BLaER1 (cell line): ENCODE measurements at regions not wholly inside any gene's neighbourhood (a gene's known extent, or its start where the extent isn't known, plus 50 kb on each side); places are given as distances from the start of the nearest gene placed in this dataset.
"Not testable (repeated sequence)": the region's sequence is repeated elsewhere in the genome, so short reads cannot be mapped to it uniquely, and the experiment has no call there.

Source experiments
- H3K27ac ChIP-seq: shearing (Covaris generic); formaldehyde crosslinking; 2 replicates; pipeline ENCODE4 v1.8.1; 2022
- H3K27me3 ChIP-seq: shearing (Covaris generic); formaldehyde crosslinking; 2 replicates; pipeline ENCODE4 v1.8.1; 2022
- H3K36me3 ChIP-seq: shearing (Covaris generic); formaldehyde crosslinking; 2 replicates; pipeline ENCODE4 v1.8.1; 2022
- H3K4me1 ChIP-seq: shearing (Covaris generic); formaldehyde crosslinking; 2 replicates; pipeline ENCODE4 v1.8.1; 2022
- H3K4me2 ChIP-seq: shearing (Covaris generic); formaldehyde crosslinking; 2 replicates; pipeline ENCODE4 v1.8.1; 2022
- H3K4me3 ChIP-seq: shearing (Covaris generic); formaldehyde crosslinking; 2 replicates; pipeline ENCODE4 v1.8.1; 2022
- H3K9ac ChIP-seq: shearing (Covaris generic); formaldehyde crosslinking; 2 replicates; pipeline ENCODE4 v1.8.1; 2022
- H3K9me3 ChIP-seq: shearing (Covaris generic); formaldehyde crosslinking; 2 replicates; pipeline ENCODE4 v1.8.1; 2022
- H4K20me1 ChIP-seq: shearing (Covaris generic); formaldehyde crosslinking; 2 replicates; pipeline ENCODE4 v1.8.1; 2022
- Cebpa-rat ChIP-seq: shearing (Covaris generic); IDR thresholded peaks from 2 replicates; pipeline ENCODE4 v1.8.1; 2022

GRCh38 chr4:22573198-22573597 is 57.3 kb upstream of the ADGRA3 start:
- no peak overlapping the region for H3K4me3 ChIP-seq
- TF ChIP-seq Cebpa-rat = no peak
- no peaks in the 10 kb centered on the region for H4K20me1 ChIP-seq
- H3K4me1 ChIP-seq = no peaks in the 10 kb centered on the region
- H3K36me3 ChIP-seq = no peaks in the 10 kb centered on the region
- H3K9ac ChIP-seq = no peak overlapping the region
- H3K27me3 ChIP-seq = no peaks in the 10 kb centered on the region
- H3K27ac ChIP-seq = no peak overlapping the region
- H3K4me2 ChIP-seq = no peak overlapping the region
- H3K9me3 ChIP-seq = peaks cover 21% of the 10 kb centered on the region

DNA sequence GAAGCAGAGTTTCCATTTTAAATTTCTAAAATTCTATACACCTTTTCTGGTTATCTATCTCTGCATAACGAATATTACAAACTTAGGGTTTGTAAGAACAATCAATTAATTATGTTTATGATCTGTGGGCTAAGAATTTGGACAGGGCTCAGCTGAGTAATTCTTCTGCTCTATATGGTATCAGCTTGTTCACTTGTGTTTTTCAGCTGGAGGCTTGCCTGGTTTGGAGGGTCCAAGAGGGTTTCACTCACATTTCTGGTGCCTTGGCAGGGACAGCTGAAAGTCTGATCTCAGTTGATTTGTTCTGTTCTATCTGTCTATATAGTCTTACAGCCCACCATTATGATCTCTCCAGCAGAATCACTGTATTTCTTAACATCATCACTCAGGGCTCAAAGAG is 57.8 kb upstream of the ADGRA3 start:
- H3K36me3 ChIP-seq = no peaks in the 10 kb centered on the region
- no peak for TF ChIP-seq Cebpa-rat

GRCh38 chr4:22574424-22574823 is 58.6 kb upstream of the ADGRA3 start:
- Histone ChIP-seq H3K4me1 (no peaks in the 10 kb centered on the region), H4K20me1 (no peaks in the 10 kb centered on the region), H3K4me2 (no peak overlapping the region), H3K9me3 (peaks cover 21% of the 10 kb centered on the region), H3K27me3 (no peaks in the 10 kb centered on the region), H3K4me3 (no peak overlapping the region), H3K27ac (no peak overlapping the region), H3K36me3 (no peaks in the 10 kb centered on the region), H3K9ac (no peak overlapping the region)
- TF ChIP-seq Cebpa-rat = no peak

More for the DNA sequence above, 57.8 kb upstream of the ADGRA3 start:
- H3K9ac ChIP-seq = no peak overlapping the region
- no peaks in the 10 kb centered on the region for H4K20me1 ChIP-seq
- H3K9me3 ChIP-seq = peaks cover 21% of the 10 kb centered on the region
- H3K27me3 ChIP-seq = no peaks in the 10 kb centered on the region
- no peak overlapping the region for H3K27ac ChIP-seq
- no peak overlapping the region for H3K4me2 ChIP-seq
- no peaks in the 10 kb centered on the region for H3K4me1 ChIP-seq
- no peak overlapping the region for H3K4me3 ChIP-seq

DNA sequence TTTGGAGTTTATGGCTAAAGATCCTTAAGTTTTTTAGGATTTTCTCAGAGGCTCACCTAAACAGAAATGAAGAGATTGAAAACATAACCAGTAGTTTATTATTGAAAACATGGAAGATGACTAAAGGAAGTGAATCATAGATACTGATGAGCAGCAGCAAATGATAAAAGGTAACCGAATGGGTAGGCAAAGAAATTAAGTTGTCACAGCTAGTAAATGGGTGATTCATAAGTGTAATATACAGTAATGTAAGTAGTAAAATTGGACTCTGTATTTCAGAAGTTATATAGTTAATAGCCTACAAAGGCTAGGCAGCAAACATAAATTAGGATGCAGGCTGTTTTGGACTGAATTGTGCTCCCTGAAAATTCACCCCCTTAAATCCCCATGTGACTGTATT is 59.0 kb upstream of the ADGRA3 start:
- TF ChIP-seq Cebpa-rat = no peak
- Histone ChIP-seq H3K4me3 (no peak overlapping the region), H3K4me1 (no peaks in the 10 kb centered on the region), H3K9ac (no peak overlapping the region), H3K9me3 (peaks cover 17% of the 10 kb centered on the region), H3K27ac (no peak overlapping the region), H3K36me3 (no peaks in the 10 kb centered on the region), H3K27me3 (no peaks in the 10 kb centered on the region), H3K4me2 (no peak overlapping the region), H4K20me1 (no peaks in the 10 kb centered on the region)

DNA sequence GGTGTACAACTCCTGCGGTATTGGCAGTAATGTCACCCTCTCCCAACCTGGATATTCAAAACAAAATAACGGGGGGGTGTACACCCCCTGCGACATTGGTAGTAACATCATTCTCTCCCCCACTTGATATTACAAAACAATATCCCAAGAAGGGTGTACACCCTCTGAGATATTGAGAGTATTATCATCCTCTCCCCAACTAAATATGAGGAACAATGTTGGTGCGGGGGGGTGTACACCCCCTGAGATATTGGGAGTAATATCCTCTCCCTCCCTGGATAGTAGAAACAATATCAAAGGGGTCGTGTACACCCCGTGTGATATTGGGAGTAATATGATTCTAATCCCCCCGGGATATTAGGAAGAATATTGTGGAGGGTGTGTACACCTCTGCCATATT is 71.4 kb upstream of the ADGRA3 start:
- Histone ChIP-seq H3K4me2 (no peak overlapping the region), H4K20me1 (no peaks in the 10 kb centered on the region), H3K9me3 (no peaks in the 10 kb centered on the region), H3K36me3 (no peaks in the 10 kb centered on the region), H3K9ac (no peak overlapping the region), H3K4me3 (no peak overlapping the region), H3K4me1 (no peaks in the 10 kb centered on the region), H3K27me3 (no peaks in the 10 kb centered on the region), H3K27ac (no peak overlapping the region)
- TF ChIP-seq Cebpa-rat = no peak

- Histone ChIP-seq H3K4me3 (no peak overlapping the region), H3K4me1 (no peaks in the 10 kb centered on the region), H3K9ac (no peak overlapping the region), H4K20me1 (no peaks in the 10 kb centered on the region), H3K36me3 (no peaks in the 10 kb centered on the region), H3K27me3 (no peaks in the 10 kb centered on the region), H3K9me3 (no peaks in the 10 kb centered on the region), H3K4me2 (no peak overlapping the region), H3K27ac (no peak overlapping the region)
- TF ChIP-seq Cebpa-rat = no peak
Observed at GRCh38 chr4:22593933-22594332, 78.1 kb upstream of the ADGRA3 start.

GRCh38 chr4:22595684-22596083 is 79.8 kb upstream of the ADGRA3 start:
- no peak for TF ChIP-seq Cebpa-rat
- no peak overlapping the region for H3K27ac ChIP-seq
- H3K27me3 ChIP-seq = no peaks in the 10 kb centered on the region
- no peak overlapping the region for H3K4me2 ChIP-seq
- no peak overlapping the region for H3K9ac ChIP-seq
- no peaks in the 10 kb centered on the region for H3K36me3 ChIP-seq
- no peaks in the 10 kb centered on the region for H3K4me1 ChIP-seq
- no peak overlapping the region for H3K4me3 ChIP-seq
- H4K20me1 ChIP-seq = no peaks in the 10 kb centered on the region
- H3K9me3 ChIP-seq = no peaks in the 10 kb centered on the region

DNA sequence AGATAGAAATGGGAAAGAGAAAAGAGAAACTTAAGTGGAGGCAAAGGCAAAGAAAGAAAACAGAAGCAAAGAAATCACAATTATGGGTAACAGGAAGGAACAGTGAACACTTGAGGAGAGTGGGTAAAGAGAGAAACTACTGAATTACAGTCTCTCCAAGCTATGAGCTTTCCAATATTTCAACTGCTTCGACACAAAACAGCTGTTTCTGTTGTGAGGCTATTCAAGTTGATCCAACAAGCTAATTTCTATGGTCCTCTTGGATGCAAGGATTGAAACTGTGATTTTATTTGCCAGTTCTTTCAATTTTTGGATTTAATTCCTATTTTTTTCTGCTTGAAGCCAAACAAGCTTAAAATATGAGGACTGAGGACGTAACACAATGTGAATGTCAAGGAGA is 80.5 kb upstream of the ADGRA3 start:
- H3K36me3 ChIP-seq = no peaks in the 10 kb centered on the region
- no peak overlapping the region for H3K27ac ChIP-seq
- no peak overlapping the region for H3K4me2 ChIP-seq
- no peak for TF ChIP-seq Cebpa-rat
- no peaks in the 10 kb centered on the region for H3K4me1 ChIP-seq
- H4K20me1 ChIP-seq = no peaks in the 10 kb centered on the region
- H3K9me3 ChIP-seq = no peaks in the 10 kb centered on the region
- no peaks in the 10 kb centered on the region for H3K27me3 ChIP-seq
- no peak overlapping the region for H3K9ac ChIP-seq
- H3K4me3 ChIP-seq = no peak overlapping the region

DNA sequence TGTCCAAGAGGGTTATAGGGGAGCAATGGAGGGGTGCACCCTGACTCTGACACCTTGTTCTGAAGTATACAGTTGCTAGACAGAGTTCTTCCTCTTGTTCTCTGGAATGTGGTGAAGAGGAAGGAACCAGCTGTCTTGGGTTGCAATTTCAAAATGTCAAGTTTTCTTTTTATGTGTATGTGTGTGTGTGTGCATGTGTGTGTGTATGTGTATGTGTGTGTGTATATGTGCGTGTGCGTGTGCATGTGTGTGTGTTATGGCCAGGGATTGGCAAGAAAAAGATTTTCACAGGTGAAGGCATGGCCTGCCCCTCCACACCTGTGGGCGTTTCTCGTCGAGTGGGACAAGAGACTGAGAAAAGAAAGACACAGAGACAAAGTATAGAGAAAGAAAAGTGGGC is 81.6 kb upstream of the ADGRA3 start:
- Histone ChIP-seq H3K36me3 (no peaks in the 10 kb centered on the region), H3K4me3 (no peak overlapping the region), H3K9ac (no peak overlapping the region), H3K27ac (no peak overlapping the region), H3K4me2 (no peak overlapping the region), H3K9me3 (no peaks in the 10 kb centered on the region), H3K4me1 (no peaks in the 10 kb centered on the region), H4K20me1 (no peaks in the 10 kb centered on the region), H3K27me3 (no peaks in the 10 kb centered on the region)
- no peak for TF ChIP-seq Cebpa-rat

GRCh38 chr4:22598113-22599047 is 82.5 kb upstream of the ADGRA3 start:
- not testable (repeated sequence) for H3K36me3 ChIP-seq, H4K20me1 ChIP-seq, H3K27me3 ChIP-seq

GRCh38 chr4:22599228-22599928 is 83.5 kb upstream of the ADGRA3 start:
- not testable (repeated sequence) for H4K20me1 ChIP-seq, H3K9me3 ChIP-seq, H3K4me2 ChIP-seq, H3K27ac ChIP-seq, H3K4me1 ChIP-seq, H3K9ac ChIP-seq, H3K27me3 ChIP-seq, H3K36me3 ChIP-seq, H3K4me3 ChIP-seq

More at GRCh38 chr4:22598113-22599047, 82.5 kb upstream of the ADGRA3 start:
- H3K4me1 ChIP-seq, H3K4me3 ChIP-seq, H3K9me3 ChIP-seq, H3K4me2 ChIP-seq, H3K9ac ChIP-seq, H3K27ac ChIP-seq: not testable (repeated sequence)

- H3K4me3 ChIP-seq, H3K27ac ChIP-seq, H3K9me3 ChIP-seq, H3K9ac ChIP-seq, H3K4me1 ChIP-seq, H4K20me1 ChIP-seq, H3K4me2 ChIP-seq, H3K27me3 ChIP-seq, H3K36me3 ChIP-seq: not testable (repeated sequence)
Observed at GRCh38 chr4:22599929-22600432, 84.1 kb upstream of the ADGRA3 start.

DNA sequence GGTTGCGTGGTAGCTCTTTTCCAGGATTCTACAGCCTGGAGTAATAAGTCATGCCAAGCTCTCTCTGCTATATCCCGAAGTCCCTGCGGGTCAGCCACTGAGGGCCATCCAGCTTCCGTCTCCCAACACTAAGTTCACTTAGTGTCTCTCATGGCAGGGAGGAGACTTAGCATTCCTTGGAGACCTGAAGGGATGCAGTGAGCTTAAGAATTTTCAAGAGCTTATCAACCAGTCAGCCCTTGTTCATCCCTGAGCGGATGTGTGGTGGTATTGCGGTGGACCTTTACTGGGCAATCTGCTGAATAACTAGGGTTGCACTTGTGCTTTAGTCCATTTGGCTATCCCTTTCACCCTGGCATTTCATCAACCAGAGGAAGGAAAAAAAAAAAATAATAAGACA is 85.8 kb upstream of the ADGRA3 start:
- H3K4me1 ChIP-seq, H3K36me3 ChIP-seq, H3K9me3 ChIP-seq, H3K4me2 ChIP-seq, H3K27me3 ChIP-seq, H3K4me3 ChIP-seq, H3K27ac ChIP-seq, H3K9ac ChIP-seq, H4K20me1 ChIP-seq: not testable (repeated sequence)
